Spleen (tissue), 11 donors: ENCODE measurements at regions not wholly inside any gene's neighbourhood (a gene's known extent, or its start where the extent isn't known, plus 50 kb on each side); places are given as distances from the start of the nearest gene placed in this dataset.

ENCODE experiments used
- DNase-seq: peaks from one replicate; pipeline ENCODE4 v3.0.0-alpha.2; 2020
- H3K27ac ChIP-seq, 8 donors: fragments of 200-600 bp; sonication (generic) in 7 of 8; 1 replicate in 4 of 8; 2 replicates in 4 of 8; pipeline versions ENCODE4 v1.5.0 to v1.8.0; 2016 to 2021; ENCODE audit warnings: inconsistent platforms in 4 of 8, mild to moderate bottlenecking in 4 of 8, moderate library complexity in 1 of 8
- H3K27me3 ChIP-seq, 7 donors: fragments of 200-600 bp; sonication (generic) in 6 of 7; replicated peaks in 1 of 7; 1 replicate in 4 of 7; 2 replicates in 3 of 7; pipeline versions ENCODE4 v1.5.0 to v1.8.0; 2016 to 2021; ENCODE audit warnings: inconsistent platforms in 3 of 7, mild to moderate bottlenecking in 1 of 7
- H3K36me3 ChIP-seq, 6 donors: fragments of 200-600 bp; sonication (generic) in 5 of 6; 1 replicate in 4 of 6; 2 replicates in 2 of 6; pipeline versions ENCODE4 v1.5.0 to v1.8.0; 2016 to 2021; ENCODE audit warnings: inconsistent platforms in 2 of 6
- H3K4me1 ChIP-seq, 6 donors: fragments of 200-600 bp; sonication (generic) in 5 of 6; 1 replicate in 3 of 6; 2 replicates in 3 of 6; pipeline versions ENCODE4 v1.5.0 to v1.8.0; 2016 to 2021; ENCODE audit warnings: inconsistent platforms in 3 of 6
- H3K4me3 ChIP-seq, 8 donors: fragments of 200-600 bp; sonication (generic) in 7 of 8; 1 replicate in 4 of 8; 2 replicates in 4 of 8; pipeline versions ENCODE4 v1.5.0 to v1.8.0; 2016 to 2021; ENCODE audit warnings: inconsistent platforms in 4 of 8, mild to moderate bottlenecking in 4 of 8, moderate library complexity in 2 of 8
- H3K9me3 ChIP-seq, 8 donors: fragments of 200-600 bp; sonication (generic) in 7 of 8; 1 replicate in 4 of 8; 2 replicates in 4 of 8; pipeline versions ENCODE4 v1.5.0 to v1.8.0; 2016 to 2021; ENCODE audit warnings: inconsistent platforms in 4 of 8
- CTCF ChIP-seq, 11 experiments: fragments of 200-600 bp in 7 of 11; fragments of 450-650 bp in 4 of 11; sonication (generic) in 4 of 11; IDR thresholded peaks in 8 of 11; conservative IDR thresholded peaks in 3 of 11; 1 replicate in 7 of 11; 2 replicates in 4 of 11; pipeline versions ENCODE4 v1.4.0 to v1.8.0; 2016 to 2021; ENCODE audit warnings: antibody characterized with exemption in 11 of 11, inconsistent platforms in 4 of 11, mild to moderate bottlenecking in 1 of 11
- POLR2A ChIP-seq, 3 donors: fragments of 450-650 bp; IDR thresholded peaks; one replicate each; pipeline ENCODE4 v1.5.1; 2017; ENCODE audit warnings: antibody characterized with exemption in 3 of 3, mild to moderate bottlenecking in 1 of 3
- POLR2AphosphoS5 ChIP-seq, 3 donors: sonication (generic); formaldehyde crosslinking; IDR thresholded peaks; one replicate each; pipeline ENCODE4 v1.5.1; 2017; ENCODE audit warnings: antibody characterized with exemption in 3 of 3
- WGBS, 5 donors: extraction: QIAGEN DNeasy Blood & Tissue Kit in 3 of 5; methylation state at CpG; one replicate each; pipeline versions ENCODE4 v1.1.5 to v1.1.7; 2013 to 2018; 5-methylcytosine and 5-hydroxymethylcytosine counted together
- intact Hi-C: fragments of 100-400 bp; cut with DNase I; formaldehyde crosslinking; loops from one replicate; pipeline ENCODE4 v1.15.0; 2023; ENCODE audit warnings: low total_unique reads
- donor health status: healthy with polysubstance abuse.
- donor health status: DM: no; HTN: no; CAD: no; lungs with moderate emphysema.
- donor health status: DM: no; HTN: no; CAD: no.
- donor health status: Bipolar disorder and iron deficiency.
- donor health status: healthy.
- donor health status: DM: no; HTN: no; CAD: no.
- donor health status: DM: yes; HTN: yes; CAD: no.

- no peak overlapping the region for H3K4me3 ChIP-seq
- H3K4me1 ChIP-seq: no peaks in the 10 kb centered on the region
- 61 to 70% (median 66%) methylated on average over 4 of the region's 4 CpGs for WGBS, 5 donors
- intact Hi-C loops: no loop called here
- H3K36me3 ChIP-seq: no peaks in the 10 kb centered on the region
- no peaks in the 10 kb centered on the region for H3K27me3 ChIP-seq
- no peak for DNase-seq
- no peaks in the 10 kb centered on the region for H3K9me3 ChIP-seq
- H3K27ac ChIP-seq: no peak overlapping the region
- TF ChIP-seq POLR2A (IDR thresholded peaks at IDR 0.05): no peak
- no peak for TF ChIP-seq POLR2AphosphoS5 (IDR thresholded peaks at IDR 0.05)
- no peak for TF ChIP-seq CTCF (IDR thresholded peaks at IDR 0.05 in 8 of 11, conservative IDR thresholded peaks at IDR 0.05 in 3 of 11)
These were observed 414.9 kb downstream of the CYLC2 start for GRCh38 chr9:103410059-103410458.

GRCh38 chr9:103427696-103428095 is 432.6 kb downstream of the CYLC2 start:
- H3K27me3 ChIP-seq: no peaks in the 10 kb centered on the region
- intact Hi-C loops: no loop called here
- no peak for TF ChIP-seq POLR2AphosphoS5 (IDR thresholded peaks at IDR 0.05)
- TF ChIP-seq POLR2A (IDR thresholded peaks at IDR 0.05): no peak
- TF ChIP-seq CTCF (IDR thresholded peaks at IDR 0.05 in 8 of 11, conservative IDR thresholded peaks at IDR 0.05 in 3 of 11): no peak
- no peak for DNase-seq
- no peaks in the 10 kb centered on the region for H3K36me3 ChIP-seq
- H3K27ac ChIP-seq: no peak overlapping the region
- 79 to 90% (median 84%) methylated on average over 4 of the region's 4 CpGs for WGBS, 5 donors
- H3K4me1 ChIP-seq: no peaks in the 10 kb centered on the region
- no peaks in the 10 kb centered on the region for H3K9me3 ChIP-seq
- no peak overlapping the region for H3K4me3 ChIP-seq

- H3K36me3 ChIP-seq: no peaks in the 10 kb centered on the region
- intact Hi-C loops: no loop called here
- no peak for DNase-seq
- no peaks in the 10 kb centered on the region for H3K27me3 ChIP-seq
- H3K4me1 ChIP-seq: no peaks in the 10 kb centered on the region
- peaks cover 0 to 4% (median 0%) of the 10 kb centered on the region in 8 donors for H3K9me3 ChIP-seq
- no peak overlapping the region for H3K4me3 ChIP-seq
- 32 to 68% (median 51%) methylated on average over 1 of the region's 1 CpG for WGBS, 5 donors
- TF ChIP-seq POLR2AphosphoS5 (IDR thresholded peaks at IDR 0.05) (no peak), CTCF (IDR thresholded peaks at IDR 0.05 in 8 of 11, conservative IDR thresholded peaks at IDR 0.05 in 3 of 11) (no peak)
- no peak overlapping the region for H3K27ac ChIP-seq
These were observed 435.3 kb downstream of the CYLC2 start for GRCh38 chr9:103430469-103430868.

GRCh38 chr9:103431809-103432208 is 436.7 kb downstream of the CYLC2 start:
- Histone ChIP-seq H3K4me3 (no peak overlapping the region), H3K27me3 (no peaks in the 10 kb centered on the region), H3K36me3 (no peaks in the 10 kb centered on the region), H3K4me1 (no peaks in the 10 kb centered on the region), H3K27ac (no peak overlapping the region), H3K9me3 (peaks cover 0 to 10% (median 0%) of the 10 kb centered on the region in 8 donors)
- intact Hi-C loops: no loop called here
- no peak for DNase-seq
- TF ChIP-seq POLR2A (IDR thresholded peaks at IDR 0.05): no peak
- no peak for TF ChIP-seq POLR2AphosphoS5 (IDR thresholded peaks at IDR 0.05)
- TF ChIP-seq CTCF (IDR thresholded peaks at IDR 0.05 in 8 of 11, conservative IDR thresholded peaks at IDR 0.05 in 3 of 11): no peak
